GM18868 (cell line): ENCODE measurements at regions not wholly inside any gene's neighbourhood (a gene's known extent, or its start where the extent isn't known, plus 50 kb on each side); places are given as distances from the start of the nearest gene placed in this dataset.
A peak's percentile ranks its signal among the peaks of the same experiment; 100 is the strongest.

Source experiments
- ATAC-seq: cut with Tn5 transposase; IDR thresholded peaks from one replicate; pipeline ENCODE4 v1.9.1; 2021; ENCODE audit warnings: mild to moderate bottlenecking, moderate library complexity; ENCODE audit not compliant: unreplicated experiment

GRCh38 chr10:81008726-81009125, 471.0 kb downstream of the SH2D4B start:
- no peak for ATAC-seq

- no peak for ATAC-seq
These were observed 471.6 kb downstream of the SH2D4B start for GRCh38 chr10:81009296-81009695.

GRCh38 chr10:81013771-81014170, 476.1 kb downstream of the SH2D4B start:
- ATAC-seq = no peak

GRCh38 chr10:81019029-81019890, 481.6 kb downstream of the SH2D4B start:
- peak; percentile 66 for ATAC-seq

GRCh38 chr10:81021428-81022129, 483.9 kb downstream of the SH2D4B start:
- peak; percentile 78 for ATAC-seq

- no peak for ATAC-seq
These were observed 488.9 kb downstream of the SH2D4B start for GRCh38 chr10:81026591-81026990.

GRCh38 chr10:81027223-81027622, 489.5 kb downstream of the SH2D4B start:
- no peak for ATAC-seq

- no peak for ATAC-seq
These were observed 490.0 kb downstream of the SH2D4B start for GRCh38 chr10:81027706-81028105.

- peak; percentile 59 for ATAC-seq
These were observed 494.1 kb downstream of the SH2D4B start for GRCh38 chr10:81031774-81032173.

- ATAC-seq = no peak
These were observed 496.7 kb downstream of the SH2D4B start for GRCh38 chr10:81034383-81034782.

- ATAC-seq = peak; percentile 89
These were observed 498.6 kb downstream of the SH2D4B start for GRCh38 chr10:81036257-81036656.

GRCh38 chr10:81040031-81040430, 502.3 kb downstream of the SH2D4B start:
- ATAC-seq = no peak

- no peak for ATAC-seq
These were observed 503.2 kb downstream of the SH2D4B start for GRCh38 chr10:81040940-81041339.

- peak; percentile 33 for ATAC-seq
These were observed 504.9 kb downstream of the SH2D4B start for GRCh38 chr10:81042647-81043046.

GRCh38 chr10:81065474-81065873, 527.8 kb downstream of the SH2D4B start:
- ATAC-seq = no peak

GRCh38 chr10:81068460-81068859, 530.8 kb downstream of the SH2D4B start:
- no peak for ATAC-seq

- no peak for ATAC-seq
These were observed 533.5 kb downstream of the SH2D4B start for GRCh38 chr10:81071087-81071796.

GRCh38 chr10:81073155-81073554, 535.5 kb downstream of the SH2D4B start:
- ATAC-seq = no peak

- peak; percentile 55 for ATAC-seq
These were observed 544.4 kb downstream of the SH2D4B start for GRCh38 chr10:81081887-81082620.

- ATAC-seq = peak; percentile 43
These were observed 545.1 kb downstream of the SH2D4B start for GRCh38 chr10:81082621-81083376.
